OCI-LY3 (cell line): ENCODE measurements at regions not wholly inside any gene's neighbourhood (a gene's known extent, or its start where the extent isn't known, plus 50 kb on each side); places are given as distances from the start of the nearest gene placed in this dataset.

Experiments used
- CTCF ChIP-seq: fragments of 200-600, 300-600 bp; sonication (generic); IDR thresholded peaks from 2 replicates; pipeline ENCODE4 v1.5.1; 2014; ENCODE audit warnings: antibody characterized with exemption, low read length, low read depth
- EZH2phosphoT487 ChIP-seq: fragments of 200-600 bp; shearing (Covaris generic); IDR thresholded peaks from 2 replicates; pipeline ENCODE4 v1.6.1; 2018; ENCODE audit warnings: antibody characterized with exemption, mixed run types, low read depth

- no peak for TF ChIP-seq CTCF
- no peak for TF ChIP-seq EZH2phosphoT487
Observed at GRCh38 chr2:210839034-210839433, 282.6 kb downstream of the CPS1 start.
